Fibroblast of villous mesenchyme (primary cell): ENCODE measurements at regions not wholly inside any gene's neighbourhood (a gene's known extent, or its start where the extent isn't known, plus 50 kb on each side); places are given as distances from the start of the nearest gene placed in this dataset.

Experiments used
- DNase-seq: peaks from one replicate; pipeline ENCODE4 v3.0.0-alpha.2; 2010; ENCODE audit warnings: low read depth
- H3K4me3 ChIP-seq: 2 replicates; pipeline ENCODE4 v1.5.1; 2011; ENCODE audit warnings: low read depth, mild to moderate bottlenecking, low read length
- CTCF ChIP-seq: IDR thresholded peaks from 2 replicates; pipeline ENCODE4 v1.5.1; 2012; ENCODE audit warnings: low read depth, mild to moderate bottlenecking, low read length; ENCODE audit not compliant: insufficient read depth

DNA sequence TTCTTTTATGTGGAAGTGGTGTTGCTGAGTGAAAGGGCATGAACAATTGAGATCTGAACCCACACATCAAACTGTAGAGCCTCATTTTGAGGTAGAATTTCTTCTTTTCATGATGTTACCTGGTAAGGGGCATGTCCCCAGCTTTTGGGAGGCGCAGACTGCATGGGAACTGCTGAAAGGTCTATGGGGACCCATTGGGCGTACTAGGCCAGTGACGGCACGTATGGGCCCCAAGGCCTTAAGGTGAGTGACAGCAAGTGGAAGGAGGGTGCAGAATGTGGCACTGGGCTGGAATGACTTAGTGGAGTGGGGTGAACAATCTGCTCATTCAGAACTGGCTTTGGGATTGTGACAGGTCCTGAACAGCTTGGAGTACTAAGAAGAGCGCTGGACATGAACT is 123.6 kb upstream of the RGMA start:
- no peak for DNase-seq

GRCh38 chr15:93210995-93211394 is 122.0 kb upstream of the RGMA start:
- H3K4me3 ChIP-seq = no peak overlapping the region
- TF ChIP-seq CTCF = no peak
- DNase-seq = no peak

More for the DNA sequence above, 123.6 kb upstream of the RGMA start:
- TF ChIP-seq CTCF = no peak
- H3K4me3 ChIP-seq = no peak overlapping the region

- TF ChIP-seq CTCF = no peak
- no peak overlapping the region for H3K4me3 ChIP-seq
- no peak for DNase-seq
Observed at GRCh38 chr15:93209690-93210445, 120.9 kb upstream of the RGMA start.

DNA sequence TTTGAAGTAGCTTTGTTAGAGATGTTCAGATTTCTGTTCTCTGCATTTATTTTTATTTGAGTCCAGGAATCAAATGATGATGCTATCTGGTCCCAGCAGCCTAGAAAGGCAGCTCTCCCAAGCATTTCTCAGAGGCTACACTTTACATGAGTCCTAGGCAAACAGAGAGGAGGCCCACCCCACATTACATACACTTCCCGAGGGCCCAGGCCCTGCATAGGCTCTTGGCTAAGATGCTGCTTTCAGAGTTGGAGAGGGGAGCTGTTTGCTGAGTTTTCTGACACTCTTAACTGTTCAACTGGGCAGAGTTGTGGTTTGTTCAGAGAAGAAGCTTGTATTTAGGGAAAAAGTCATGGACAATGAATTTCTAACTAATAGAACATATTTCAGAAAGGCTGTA is 117.9 kb upstream of the RGMA start:
- TF ChIP-seq CTCF = no peak
- DNase-seq = no peak
- no peak overlapping the region for H3K4me3 ChIP-seq

- no peak for DNase-seq
- H3K4me3 ChIP-seq = no peak overlapping the region
- no peak for TF ChIP-seq CTCF
Observed at GRCh38 chr15:93205413-93205812, 116.4 kb upstream of the RGMA start.

DNA sequence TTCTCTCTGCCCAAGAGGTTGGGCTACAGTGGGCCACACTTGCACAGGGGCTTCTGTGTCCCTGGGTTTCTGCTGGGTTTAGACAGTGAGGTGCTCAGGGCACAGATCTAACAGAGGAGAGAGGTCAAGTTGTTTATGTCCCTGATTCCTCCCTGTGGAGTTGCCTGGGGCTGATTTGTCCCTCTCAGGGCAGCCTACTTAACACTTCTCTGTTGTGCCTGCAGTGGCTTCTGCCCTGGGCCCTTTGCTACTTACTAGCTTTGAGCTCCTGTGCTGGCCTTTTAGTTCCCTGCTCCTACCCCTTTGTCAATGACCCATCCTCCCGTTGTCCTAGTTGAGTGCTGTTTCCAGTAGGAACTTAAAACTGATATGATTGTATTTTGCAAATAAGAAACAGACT is 114.0 kb upstream of the RGMA start:
- no peak overlapping the region for H3K4me3 ChIP-seq
- DNase-seq = no peak
- TF ChIP-seq CTCF = no peak

DNA sequence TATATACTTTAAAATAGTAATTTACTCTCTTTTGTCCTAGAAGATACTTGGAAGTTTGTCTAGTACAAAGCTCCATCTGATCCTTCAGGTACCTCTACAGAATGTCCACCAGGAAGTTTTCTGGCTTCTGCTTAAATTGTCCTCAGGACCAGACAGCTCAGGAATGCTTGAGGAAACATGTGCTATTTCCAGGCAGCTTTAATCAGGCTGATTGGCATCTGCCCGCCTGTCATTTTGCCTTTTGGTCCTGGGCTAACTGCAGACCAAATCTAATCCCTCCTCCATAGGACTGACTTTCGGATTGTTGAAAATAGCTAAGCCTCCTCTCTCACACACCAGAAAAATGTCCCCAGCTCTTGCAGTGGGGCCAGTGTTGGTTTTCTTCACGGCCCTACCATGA is 113.4 kb upstream of the RGMA start:
- no peak overlapping the region for H3K4me3 ChIP-seq
- TF ChIP-seq CTCF = no peak
- DNase-seq = no peak
